AG09309 (cell line): ENCODE measurements at regions not wholly inside any gene's neighbourhood (a gene's known extent, or its start where the extent isn't known, plus 50 kb on each side); places are given as distances from the start of the nearest gene placed in this dataset.

ENCODE experiments used
- DNase-seq: peaks from one replicate; pipeline ENCODE4 v3.0.0-alpha.2; 2010; ENCODE audit warnings: low read depth
- H3K4me3 ChIP-seq: 2 replicates; pipeline ENCODE4 v1.5.1; 2011; ENCODE audit warnings: mild to moderate bottlenecking, low read depth, low read length, moderate library complexity; ENCODE audit not compliant: control insufficient read depth
- CTCF ChIP-seq: IDR thresholded peaks from 2 replicates; pipeline ENCODE4 v1.5.1; 2011; ENCODE audit warnings: mild to moderate bottlenecking, low read depth, low read length, inconsistent platforms; ENCODE audit not compliant: insufficient read depth, control insufficient read depth; ENCODE audit errors: missing control alignments

DNA sequence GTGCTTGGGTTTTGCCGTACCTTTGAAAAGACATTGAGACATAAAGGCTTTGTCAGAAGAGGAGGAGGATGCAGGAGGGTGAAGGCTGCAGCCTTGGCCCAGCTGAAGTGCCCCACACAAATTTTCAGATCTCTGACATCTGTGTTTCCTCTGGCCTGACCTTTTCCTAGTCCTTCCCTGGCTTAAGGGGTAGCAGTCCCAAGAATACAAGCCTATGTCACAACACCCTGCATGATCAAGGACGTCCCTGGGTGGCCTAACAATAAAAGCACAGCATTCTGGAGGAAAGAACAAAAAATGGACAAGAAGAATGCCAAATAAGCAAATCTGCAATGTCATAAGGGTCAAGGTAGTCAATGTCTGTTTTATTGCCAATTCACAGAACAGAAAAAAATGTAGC, 80.8 kb upstream of the FAM9C start:
- no peak overlapping the region for H3K4me3 ChIP-seq
- TF ChIP-seq CTCF: no peak
- DNase-seq: no peak

DNA sequence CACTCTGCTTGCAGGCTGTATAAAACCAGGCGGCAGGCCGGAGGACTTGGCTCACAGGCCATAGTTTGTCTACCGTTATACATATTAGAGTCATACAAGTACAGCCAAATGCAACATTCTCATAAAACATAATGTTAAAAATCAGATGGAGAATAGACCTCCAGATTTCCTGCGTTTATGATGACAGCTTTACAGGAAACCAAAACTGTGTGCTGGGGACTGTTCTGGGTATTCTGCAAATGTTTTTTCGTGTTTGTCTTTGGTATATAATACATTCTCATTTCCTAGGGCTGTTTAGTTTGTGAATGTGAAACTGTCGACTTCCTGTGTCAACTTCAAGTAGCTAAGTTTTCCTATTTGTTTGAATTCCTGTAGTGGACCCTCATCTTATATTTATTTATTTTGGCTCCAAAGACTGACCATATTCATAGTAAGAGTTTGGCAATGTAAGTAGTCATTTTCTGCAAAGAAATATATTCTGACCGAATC, 79.5 kb upstream of the FAM9C start:
- no peak overlapping the region for H3K4me3 ChIP-seq
- DNase-seq: no peak
- TF ChIP-seq CTCF: no peak

- DNase-seq: no peak
Observed at GRCh38 chrX:13123247-13123856, 78.9 kb upstream of the FAM9C start.

DNA sequence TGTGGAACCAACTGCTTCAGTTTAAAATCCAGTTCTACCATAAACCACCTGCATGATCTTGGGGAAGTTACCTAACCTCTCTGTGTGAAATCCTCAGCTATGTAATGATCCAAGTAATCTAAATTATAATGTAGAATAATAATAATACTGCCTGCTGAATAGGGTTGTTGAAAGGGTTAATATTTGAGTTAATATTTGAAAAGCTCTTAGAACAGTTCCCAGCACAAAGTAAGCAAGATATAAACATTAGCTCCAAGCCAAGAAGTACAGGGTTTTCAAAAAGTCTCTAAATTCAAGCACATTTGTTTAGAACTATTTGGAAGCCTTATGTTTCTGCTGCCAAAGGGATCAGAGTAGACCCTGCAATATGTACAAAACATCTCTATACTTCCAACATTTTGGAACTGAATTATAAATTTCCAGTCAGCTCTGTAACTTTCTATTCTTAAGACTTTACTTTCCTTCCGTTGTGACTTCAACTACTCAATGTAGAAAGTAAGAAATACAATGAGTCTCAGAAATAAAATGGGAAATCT, 76.7 kb upstream of the FAM9C start:
- H3K4me3 ChIP-seq: no peak overlapping the region
- TF ChIP-seq CTCF: no peak
- no peak for DNase-seq

More at GRCh38 chrX:13123247-13123856, 78.9 kb upstream of the FAM9C start:
- H3K4me3 ChIP-seq: no peak overlapping the region
- TF ChIP-seq CTCF: no peak

DNA sequence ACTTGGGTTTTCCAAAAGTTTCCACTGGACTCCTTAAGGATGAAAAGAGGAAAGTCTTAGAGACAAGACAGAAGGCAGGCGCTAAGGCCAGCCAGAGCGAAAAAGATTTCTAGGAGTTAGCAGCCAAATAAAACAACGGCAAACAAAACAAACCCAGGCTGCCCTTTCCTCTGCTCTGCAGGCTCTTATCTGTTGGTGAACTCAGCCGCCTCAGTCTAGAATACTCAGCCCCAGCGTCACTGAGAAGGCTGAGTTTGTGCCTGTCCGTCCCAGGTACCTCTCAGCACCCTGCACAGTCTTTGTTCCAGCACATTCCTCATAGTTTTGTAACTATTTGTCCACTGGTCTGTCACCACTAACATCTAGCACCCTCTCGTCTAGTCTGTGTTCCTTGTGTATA, 75.6 kb upstream of the FAM9C start:
- no peak for TF ChIP-seq CTCF
- no peak overlapping the region for H3K4me3 ChIP-seq
- no peak for DNase-seq

DNA sequence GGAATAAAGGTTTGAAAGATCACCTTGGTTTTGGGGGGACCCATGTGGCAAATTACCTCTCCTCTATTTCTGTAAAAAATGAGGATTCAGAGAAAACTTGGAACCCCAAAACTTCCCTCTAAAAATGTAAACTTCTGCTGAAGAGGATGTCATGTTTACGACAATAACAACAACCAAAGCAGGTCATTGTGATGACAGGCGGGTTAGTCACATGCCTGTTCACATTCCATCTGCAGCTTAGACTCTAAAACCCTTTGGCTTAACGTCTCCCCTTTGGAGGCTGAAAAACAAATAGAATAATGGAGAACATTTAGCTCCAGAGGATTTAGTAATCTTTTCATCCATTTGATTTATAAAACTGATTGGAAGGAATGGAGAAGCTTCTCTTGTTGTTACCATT, 75.0 kb upstream of the FAM9C start:
- H3K4me3 ChIP-seq: no peak overlapping the region
- no peak for TF ChIP-seq CTCF
- DNase-seq: no peak
